ENCODE measurements at regions not wholly inside any gene's neighbourhood (a gene's known extent, or its start where the extent isn't known, plus 50 kb on each side); places are given as distances from the start of the nearest gene placed in this dataset.
"Not testable (repeated sequence)": the region's sequence is repeated elsewhere in the genome, so short reads cannot be mapped to it uniquely, and the experiment has no call there.

GRCh38 chr2:35794796-35795450 lies 560.7 kb upstream of the CRIM1 start:
- no peak for DNase-seq

GRCh38 chr2:35790292-35790691 lies 565.3 kb upstream of the CRIM1 start:
- no peak for DNase-seq

DNA sequence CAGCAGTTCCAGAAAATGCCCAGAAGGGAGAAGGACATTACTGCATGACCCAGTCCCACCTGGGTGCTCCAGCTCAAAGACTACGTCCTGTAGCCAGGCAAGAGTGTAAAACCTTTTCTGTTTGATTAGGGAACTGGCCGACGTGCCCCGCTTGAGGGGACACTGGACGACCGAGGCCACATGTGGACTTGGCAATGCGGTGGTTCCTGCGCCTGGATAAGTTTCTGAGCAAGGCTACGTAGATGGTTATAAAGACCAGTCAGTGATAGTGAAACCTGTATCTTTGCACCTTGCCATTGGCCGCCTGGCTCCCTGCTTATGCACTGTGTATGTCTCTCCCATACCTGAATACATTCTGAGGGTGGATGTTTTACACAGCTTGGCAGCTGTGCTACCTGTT lies 567.0 kb upstream of the CRIM1 start:
- DNase-seq: no peak

DNA sequence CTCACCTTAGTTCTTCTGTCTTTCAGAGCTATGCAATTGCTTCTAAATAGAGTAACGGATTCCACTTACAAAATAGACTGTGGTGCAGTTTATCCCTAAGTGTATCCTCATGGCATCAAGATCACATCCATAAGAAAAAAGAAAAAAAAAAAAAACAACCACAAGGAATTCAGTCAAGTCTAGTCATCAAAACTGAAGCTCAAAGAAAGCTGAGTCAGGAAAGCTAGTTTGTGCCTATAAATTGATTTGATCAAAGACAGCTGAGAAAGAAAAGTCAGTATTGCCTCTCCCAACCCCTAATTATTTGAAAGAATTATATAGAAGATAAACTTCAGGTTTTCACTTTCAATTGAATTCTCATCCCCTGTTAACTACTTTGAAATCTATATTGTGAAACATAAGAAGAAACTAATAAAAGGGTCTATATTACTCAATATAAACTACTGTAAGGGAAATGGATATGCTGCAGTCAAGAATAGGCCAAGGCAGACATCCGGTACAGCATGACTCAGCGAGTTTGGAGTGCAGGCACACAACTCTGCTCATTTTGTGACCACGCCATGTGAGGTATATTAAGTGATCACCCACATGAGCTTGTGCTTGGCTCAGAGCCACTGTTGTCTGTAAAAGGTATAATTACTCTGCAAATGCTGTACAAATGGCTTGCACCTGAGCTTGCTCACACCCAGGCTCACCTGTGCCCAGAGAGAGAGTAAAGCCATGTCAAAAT lies 568.1 kb upstream of the CRIM1 start:
- DNase-seq: peak; percentile 9

- no peak for DNase-seq
Measured at GRCh38 chr2:35785564-35785963, 570.0 kb upstream of the CRIM1 start.

GRCh38 chr2:35784777-35785176 lies 570.8 kb upstream of the CRIM1 start:
- no peak for DNase-seq

DNA sequence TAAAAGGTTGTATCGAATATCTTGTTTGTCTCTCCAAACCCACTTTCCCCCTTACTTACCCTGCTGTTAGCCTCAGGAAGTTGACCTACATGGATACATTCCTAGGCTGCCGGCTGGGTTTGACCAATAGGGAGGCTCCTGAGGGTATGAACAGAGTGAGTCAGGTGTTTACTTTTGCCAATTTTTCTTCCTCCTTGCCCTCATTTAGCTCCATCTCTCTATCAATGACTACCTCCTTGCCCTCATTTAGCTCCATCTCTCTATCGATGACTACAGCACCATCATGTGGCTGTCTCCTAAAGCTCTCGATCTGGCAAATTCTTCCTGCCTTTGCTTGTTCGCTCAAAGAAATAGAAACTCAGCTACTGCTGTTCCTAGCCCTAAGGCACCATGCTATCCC lies 571.9 kb upstream of the CRIM1 start:
- no peak for DNase-seq

DNA sequence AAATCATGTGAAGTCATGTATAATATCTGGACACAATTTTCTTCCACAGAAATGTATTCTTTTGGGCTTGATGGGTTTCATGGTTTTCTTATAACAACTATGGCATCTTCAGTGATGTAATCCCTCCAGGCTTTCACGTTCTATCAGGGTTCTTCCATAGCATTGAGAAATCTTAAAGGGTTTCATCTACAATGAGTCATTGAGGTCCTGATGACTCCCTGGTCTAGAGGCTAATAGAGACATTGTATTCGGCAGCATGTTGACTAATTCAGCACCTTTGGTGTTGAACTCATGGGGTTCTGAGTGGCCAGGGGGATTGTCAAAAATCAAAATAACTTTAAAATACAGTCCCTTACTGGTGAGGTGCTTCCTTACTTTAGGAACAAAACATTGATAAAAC lies 614.0 kb upstream of the CRIM1 start:
- no peak for DNase-seq

DNA sequence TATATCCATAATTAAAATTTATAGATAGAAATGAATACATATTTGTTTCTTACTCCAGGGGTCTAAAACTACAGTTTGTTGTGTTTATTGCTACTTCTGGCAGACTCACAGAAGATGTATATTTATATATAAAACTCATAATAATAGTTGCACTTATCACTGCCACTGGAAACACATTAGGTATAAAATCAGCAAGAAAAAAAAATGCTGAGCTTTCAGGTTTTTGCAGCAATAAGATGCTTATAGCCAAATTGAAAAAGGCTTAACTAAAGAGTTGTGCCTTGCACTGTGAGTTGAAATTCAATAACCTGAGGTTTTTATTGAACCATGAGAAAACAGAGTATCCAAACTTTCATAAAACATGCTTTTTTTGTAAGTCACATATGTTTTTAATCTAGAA lies 623.9 kb upstream of the CRIM1 start:
- no peak for DNase-seq

GRCh38 chr2:35714883-35715282 lies 640.7 kb upstream of the CRIM1 start:
- DNase-seq: no peak

- DNase-seq: no peak
Measured at GRCh38 chr2:35708411-35708923, 647.1 kb upstream of the CRIM1 start.

- DNase-seq: no peak
Measured at GRCh38 chr2:35688309-35688708, 667.3 kb upstream of the CRIM1 start.

- DNase-seq: no peak
Measured at GRCh38 chr2:35651688-35652323, 703.8 kb upstream of the CRIM1 start.

DNA sequence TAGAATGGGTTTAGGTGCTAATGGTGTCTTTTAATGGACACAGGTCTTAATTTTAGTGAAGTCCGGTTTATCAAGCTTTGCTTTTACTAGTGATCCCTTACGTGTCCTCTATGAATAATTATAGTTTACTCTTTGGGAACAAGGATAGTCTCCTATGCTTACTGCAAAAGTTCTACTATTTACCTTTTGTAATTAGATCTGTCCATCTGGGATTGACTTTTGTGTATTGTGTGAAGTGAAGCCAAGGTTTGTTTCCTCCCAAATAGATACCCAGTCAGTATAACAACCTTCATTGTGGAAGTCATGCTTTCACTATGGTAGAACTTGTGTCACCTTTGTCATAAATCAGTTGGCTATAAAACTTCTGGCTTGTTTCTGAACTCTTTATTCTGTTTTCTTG lies 740.9 kb upstream of the CRIM1 start:
- DNase-seq: no peak

GRCh38 chr2:35606394-35606793 lies 749.2 kb upstream of the CRIM1 start:
- no peak for DNase-seq

DNA sequence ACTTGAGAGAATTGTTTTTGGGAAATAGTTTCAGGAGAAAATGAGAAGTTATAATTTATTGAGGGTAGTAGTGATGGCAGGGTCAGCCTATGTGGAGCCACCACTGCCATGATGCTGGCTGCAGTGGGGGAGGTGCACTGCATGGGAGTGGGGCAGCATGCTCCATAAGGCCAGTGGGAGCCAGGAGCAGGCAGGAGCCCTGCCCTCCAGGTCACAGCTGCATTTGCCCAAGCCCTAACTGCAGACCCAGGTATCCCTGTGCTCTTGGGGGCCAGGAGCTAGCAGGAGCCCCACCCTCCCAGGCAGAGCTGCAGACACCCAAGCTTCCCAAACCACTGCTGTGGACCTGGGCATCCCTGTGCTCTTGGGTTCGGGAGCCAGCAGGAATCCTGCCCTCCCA lies 757.3 kb upstream of the CRIM1 start:
- DNase-seq: no peak

DNA sequence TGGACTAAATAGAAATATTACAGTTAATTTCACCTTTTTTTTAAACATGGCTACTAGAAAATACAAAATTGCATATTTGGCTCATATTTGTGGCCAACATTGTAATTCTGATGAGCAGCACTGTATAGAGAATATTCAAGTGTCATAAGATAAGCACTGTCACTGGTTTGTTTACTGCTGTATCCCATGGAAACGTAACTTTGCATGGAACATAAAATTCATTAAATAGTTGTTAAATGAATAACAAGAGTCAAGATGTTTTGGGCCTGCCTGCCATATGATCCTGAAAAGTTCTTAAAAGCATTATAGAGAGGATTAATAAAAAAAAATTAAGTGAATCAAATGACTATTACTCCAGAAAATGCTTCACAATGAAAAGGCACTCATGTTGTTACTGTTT lies 763.7 kb upstream of the CRIM1 start:
- no peak for DNase-seq

DNA sequence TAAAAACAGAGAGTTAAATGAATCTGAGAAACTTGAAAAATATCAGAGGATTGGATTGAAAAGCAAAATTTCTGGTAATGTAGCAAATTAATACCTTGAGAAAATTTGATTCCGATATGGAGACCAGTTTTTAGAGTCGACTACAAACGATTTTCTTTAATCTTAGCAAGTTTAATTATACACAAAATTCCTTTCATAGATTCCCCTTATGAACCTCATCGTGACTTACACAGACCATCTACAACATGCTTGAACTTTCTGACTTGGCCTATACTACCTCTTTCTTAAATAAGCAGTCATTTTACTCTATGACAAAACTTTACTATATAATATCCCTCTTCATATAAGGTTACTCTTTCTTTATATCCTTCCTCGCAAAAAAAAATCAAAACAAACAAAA lies 769.6 kb upstream of the CRIM1 start:
- DNase-seq: no peak

DNA sequence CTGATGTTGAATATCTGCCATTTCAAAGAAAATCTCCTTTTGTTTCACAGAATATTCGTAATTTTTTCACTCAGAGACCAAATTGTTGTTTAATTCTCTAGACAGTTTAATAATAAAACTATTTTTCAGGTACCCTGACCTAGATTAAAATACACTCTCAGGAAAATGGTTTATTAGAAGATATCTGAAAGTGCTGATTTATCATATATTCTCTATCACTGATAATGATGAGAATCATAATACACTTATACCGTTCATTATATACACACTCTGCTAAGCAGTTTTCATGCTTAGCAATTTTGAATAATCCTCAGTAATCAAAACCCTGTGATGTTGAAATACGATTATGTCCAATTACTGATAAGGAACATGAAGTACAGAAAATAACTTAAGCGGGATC lies 772.9 kb upstream of the CRIM1 start:
- no peak for DNase-seq

GRCh38 chr2:35580956-35581355 lies 774.6 kb upstream of the CRIM1 start:
- DNase-seq: no peak

GRCh38 chr2:35568574-35568973 lies 787.0 kb upstream of the CRIM1 start:
- not testable (repeated sequence) for DNase-seq

- DNase-seq: no peak
Measured at GRCh38 chr2:35562488-35562887, 793.1 kb upstream of the CRIM1 start.

DNA sequence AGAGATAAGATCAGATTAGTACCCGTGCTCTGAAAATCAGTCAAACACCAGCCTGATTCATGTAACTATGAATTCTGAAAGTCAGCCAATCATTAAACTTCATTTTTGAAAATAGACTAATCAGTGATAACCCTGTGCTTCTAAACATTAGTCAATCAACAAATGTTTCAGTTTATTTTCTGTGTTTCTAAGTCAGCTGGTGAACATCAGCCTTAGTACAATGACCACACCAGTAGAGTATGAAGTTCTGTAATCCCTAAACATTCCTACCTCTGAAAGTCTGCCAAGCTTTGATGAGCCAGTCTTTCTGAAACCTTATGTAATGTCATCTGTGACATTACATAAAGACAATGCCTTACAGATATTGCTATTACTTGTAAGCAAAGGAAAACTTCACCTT lies 807.4 kb upstream of the CRIM1 start:
- no peak for DNase-seq

- no peak for DNase-seq
Measured at GRCh38 chr2:35545301-35545700, 810.3 kb upstream of the CRIM1 start.
